Fibroblast of skin of scalp (primary cell): ENCODE measurements at regions not wholly inside any gene's neighbourhood (a gene's known extent, or its start where the extent isn't known, plus 50 kb on each side); places are given as distances from the start of the nearest gene placed in this dataset.

Experiments used
- DNase-seq: peaks from one replicate; pipeline ENCODE4 v3.0.0-alpha.2; 2013

- no peak for DNase-seq
Measured at GRCh38 chr5:123928401-123928800, 416.4 kb downstream of the CSNK1G3 start.

- peak; percentile 36 for DNase-seq
Measured at GRCh38 chr5:123921193-123921592, 409.2 kb downstream of the CSNK1G3 start.

GRCh38 chr5:123916345-123917121 is 404.6 kb downstream of the CSNK1G3 start:
- peak; percentile 95 for DNase-seq

GRCh38 chr5:123914333-123914732 is 402.4 kb downstream of the CSNK1G3 start:
- DNase-seq, result no peak

GRCh38 chr5:123907349-123907748 is 395.4 kb downstream of the CSNK1G3 start:
- DNase-seq, result no peak

- no peak for DNase-seq
Measured at GRCh38 chr5:123906698-123907295, 394.8 kb downstream of the CSNK1G3 start.

DNA sequence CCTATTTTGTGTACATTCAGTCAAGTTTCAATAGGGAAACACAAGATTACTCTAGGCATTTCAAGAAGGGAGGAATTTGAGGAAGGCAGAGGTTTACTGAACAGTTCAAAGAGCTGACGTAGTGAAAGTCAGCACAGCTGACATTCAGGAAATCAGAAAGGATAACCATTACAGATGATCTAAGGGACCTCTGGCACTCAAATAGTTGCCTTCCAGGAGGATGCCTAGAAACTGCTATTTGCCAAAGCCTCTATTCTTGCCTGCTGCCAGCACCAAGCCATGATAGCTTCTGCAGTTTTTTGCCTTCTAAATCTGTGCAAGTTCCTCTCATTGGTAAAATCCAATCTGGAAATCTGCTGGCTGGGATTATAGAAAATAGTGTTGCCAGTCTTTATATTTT is 373.1 kb downstream of the CSNK1G3 start:
- no peak for DNase-seq

DNA sequence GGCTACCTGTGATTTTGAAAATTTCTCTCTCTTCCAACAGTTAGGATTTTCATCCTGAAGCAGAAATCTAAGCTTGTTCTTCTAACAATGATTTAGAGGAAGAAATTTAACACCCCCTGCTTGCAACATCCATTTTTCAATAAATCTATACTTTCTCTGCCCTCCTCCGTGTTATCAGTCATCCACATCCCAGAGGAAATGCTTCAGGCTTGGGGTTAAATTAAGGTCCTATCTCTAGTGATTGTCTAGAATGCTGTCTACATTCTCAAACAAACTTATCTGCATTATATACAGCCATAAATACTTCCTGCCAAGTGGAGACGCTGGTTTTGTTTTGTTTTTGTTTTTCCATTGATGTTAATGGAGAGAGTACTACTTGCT is 371.0 kb downstream of the CSNK1G3 start:
- DNase-seq, result peak; percentile 16

DNA sequence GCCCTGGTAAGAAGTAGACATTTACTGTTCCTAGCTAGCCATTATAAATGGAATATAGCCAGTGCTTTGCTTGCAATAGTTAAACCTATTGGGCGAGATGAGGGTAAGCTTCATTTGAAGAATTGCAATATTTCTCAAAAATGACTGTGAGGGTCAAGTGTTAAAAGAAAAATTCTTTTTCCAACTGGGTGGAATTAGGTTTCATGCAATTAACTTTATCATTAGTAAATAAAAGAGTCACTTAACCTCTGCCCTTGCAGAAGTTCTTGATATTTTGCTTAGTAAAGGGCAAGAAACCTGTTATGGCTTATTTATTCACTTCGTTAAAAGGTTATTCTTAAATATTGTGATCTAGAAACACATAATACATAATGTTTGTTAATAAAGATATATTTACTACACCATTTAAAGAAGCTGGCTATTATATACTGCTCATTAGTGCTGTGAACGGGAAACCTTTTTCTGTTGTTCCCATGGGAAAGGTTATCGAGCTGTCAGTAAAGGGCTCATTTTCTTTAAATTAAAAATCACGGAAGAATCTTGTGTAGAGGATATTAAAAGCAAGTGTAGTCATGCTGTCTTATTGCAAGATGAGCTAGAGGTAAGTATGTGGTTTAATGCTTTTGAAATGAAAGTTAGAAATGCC is 370.5 kb downstream of the CSNK1G3 start:
- no peak for DNase-seq

DNA sequence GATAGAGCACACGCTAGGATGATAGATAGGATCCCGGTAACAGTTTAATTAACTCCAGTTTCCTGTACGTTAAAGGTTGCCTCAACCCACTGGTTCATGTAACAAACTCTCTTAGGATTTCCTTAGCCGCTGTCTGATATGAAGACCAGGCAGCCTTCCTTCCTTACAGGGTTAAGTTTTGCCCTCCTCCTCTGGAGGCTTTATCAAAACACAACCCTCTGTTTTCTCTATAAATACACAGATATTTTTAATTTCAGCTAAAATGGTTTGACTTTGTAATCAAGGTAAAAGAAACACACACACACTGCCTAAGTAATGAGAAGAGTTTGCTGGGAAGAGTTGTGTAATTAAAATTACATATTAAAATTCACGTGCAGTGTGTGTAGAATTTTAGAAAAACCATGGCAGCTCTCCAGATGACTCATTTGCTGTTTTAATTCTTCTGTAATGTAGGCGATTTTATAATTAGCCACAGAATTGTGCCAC is 369.8 kb downstream of the CSNK1G3 start:
- peak; percentile 79 for DNase-seq

GRCh38 chr5:123880875-123881274 is 368.9 kb downstream of the CSNK1G3 start:
- DNase-seq, result no peak

DNA sequence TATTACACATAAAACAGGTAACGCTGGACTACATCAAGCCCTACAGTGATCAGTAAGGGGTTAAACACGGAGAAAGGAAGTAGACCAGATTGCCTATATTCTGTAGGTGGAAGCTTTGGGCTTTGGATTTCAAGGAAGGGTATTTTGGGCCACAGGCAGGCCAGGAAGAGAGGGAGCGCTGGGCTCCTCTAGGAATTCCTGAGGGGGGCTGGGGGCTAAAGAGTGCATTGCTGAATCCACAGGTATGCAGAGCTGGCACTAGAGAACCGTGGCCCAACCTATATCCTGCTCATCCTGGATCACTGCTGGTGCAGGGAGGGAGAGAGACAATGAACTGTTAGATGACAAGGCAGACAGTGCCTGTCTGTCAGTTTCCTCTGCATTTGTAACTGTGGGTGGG is 367.1 kb downstream of the CSNK1G3 start:
- DNase-seq, result no peak

- no peak for DNase-seq
Measured at GRCh38 chr5:123876276-123876790, 364.4 kb downstream of the CSNK1G3 start.

- peak; percentile 38 for DNase-seq
Measured at GRCh38 chr5:123875561-123876275, 363.7 kb downstream of the CSNK1G3 start.

DNA sequence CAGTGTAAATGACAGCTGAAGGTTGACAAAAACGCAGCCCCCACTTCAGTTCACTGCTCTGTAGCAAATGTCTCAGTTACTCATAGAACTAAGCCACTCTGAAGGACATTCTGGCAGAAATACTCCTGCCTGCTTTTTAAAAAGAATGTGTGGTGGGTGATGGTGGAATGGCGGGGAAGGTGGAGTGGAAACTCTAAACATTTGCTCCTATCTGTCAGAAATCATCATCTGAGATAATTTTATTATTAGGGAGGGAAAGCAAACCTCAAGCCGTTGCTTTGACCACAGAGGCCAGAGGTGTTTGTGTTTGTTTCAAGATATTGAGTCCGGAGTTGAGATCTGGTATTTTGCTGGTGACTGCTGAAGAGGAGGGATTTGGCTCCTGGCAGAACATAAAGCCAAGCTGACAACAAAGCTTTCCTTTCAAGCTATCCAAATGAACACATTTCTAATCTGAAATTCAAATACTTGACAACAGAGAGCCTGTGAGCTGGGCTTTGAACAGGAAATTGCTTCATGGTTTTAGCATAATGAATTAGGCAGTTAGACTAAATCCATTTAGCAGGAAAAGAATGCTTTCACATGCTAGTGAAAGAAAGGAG is 362.7 kb downstream of the CSNK1G3 start:
- DNase-seq, result peak; percentile 13

- DNase-seq, result no peak
Measured at GRCh38 chr5:123873846-123874245, 361.9 kb downstream of the CSNK1G3 start.

- no peak for DNase-seq
Measured at GRCh38 chr5:123871373-123871772, 359.4 kb downstream of the CSNK1G3 start.

- no peak for DNase-seq
Measured at GRCh38 chr5:123868881-123869280, 356.9 kb downstream of the CSNK1G3 start.

- DNase-seq, result no peak
Measured at GRCh38 chr5:123868267-123868666, 356.3 kb downstream of the CSNK1G3 start.

DNA sequence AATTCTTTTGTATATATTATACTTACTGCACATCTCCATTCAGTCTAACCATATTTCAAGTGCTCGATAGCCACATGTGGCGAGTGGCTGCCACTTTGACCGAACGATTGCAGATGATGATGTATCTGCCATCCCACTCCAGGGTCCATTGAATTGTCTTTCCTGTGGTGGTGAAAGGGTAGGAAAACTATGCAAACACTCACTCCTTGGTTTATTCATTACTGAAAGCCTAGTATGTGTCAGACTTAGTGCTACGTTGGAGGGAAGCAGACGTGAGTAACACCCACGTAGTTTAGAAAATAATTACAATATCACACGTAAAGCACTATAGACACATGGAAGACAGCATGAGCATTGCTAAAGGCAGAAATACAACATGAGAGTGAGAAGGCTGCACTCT is 353.7 kb downstream of the CSNK1G3 start:
- DNase-seq, result peak; percentile 12

- DNase-seq, result no peak
Measured at GRCh38 chr5:123864578-123864977, 352.6 kb downstream of the CSNK1G3 start.

DNA sequence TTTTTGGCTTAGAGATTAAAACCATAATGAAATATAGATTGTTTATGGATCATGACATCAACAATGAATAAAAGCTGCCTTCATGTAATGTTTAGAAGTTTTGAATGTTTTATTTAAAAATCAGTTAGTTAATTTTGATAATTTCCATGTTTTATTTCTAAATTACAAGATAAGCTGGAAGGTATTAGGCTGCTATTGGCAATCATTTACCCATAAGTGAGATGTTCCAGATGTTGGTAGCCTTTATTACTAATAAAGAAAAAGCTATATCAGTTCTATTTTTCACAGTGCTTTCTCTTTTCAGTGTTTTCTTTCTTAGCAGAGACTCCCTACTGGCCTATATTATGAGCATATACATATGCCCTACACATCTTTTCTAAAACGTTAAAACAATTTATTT is 347.0 kb downstream of the CSNK1G3 start:
- no peak for DNase-seq
